Fibroblast of pulmonary artery (primary cell): ENCODE measurements at regions not wholly inside any gene's neighbourhood (a gene's known extent, or its start where the extent isn't known, plus 50 kb on each side); places are given as distances from the start of the nearest gene placed in this dataset.

Source experiments
- DNase-seq: peaks from one replicate; pipeline ENCODE4 v3.0.0-alpha.2; 2010; ENCODE audit warnings: low read depth
- H3K4me3 ChIP-seq: replicated peaks from 2 replicates; pipeline ENCODE4 v1.5.1; 2011; ENCODE audit warnings: low read depth, mild to moderate bottlenecking, control low read depth, low read length, moderate library complexity
- TF ChIP-seq, protein P1 (sequence below): IDR thresholded peaks from 2 replicates; pipeline ENCODE4 v1.5.1; 2011; ENCODE audit warnings: mild to moderate bottlenecking, control low read depth, low read length, inconsistent platforms; ENCODE audit errors: missing control alignments

DNA sequence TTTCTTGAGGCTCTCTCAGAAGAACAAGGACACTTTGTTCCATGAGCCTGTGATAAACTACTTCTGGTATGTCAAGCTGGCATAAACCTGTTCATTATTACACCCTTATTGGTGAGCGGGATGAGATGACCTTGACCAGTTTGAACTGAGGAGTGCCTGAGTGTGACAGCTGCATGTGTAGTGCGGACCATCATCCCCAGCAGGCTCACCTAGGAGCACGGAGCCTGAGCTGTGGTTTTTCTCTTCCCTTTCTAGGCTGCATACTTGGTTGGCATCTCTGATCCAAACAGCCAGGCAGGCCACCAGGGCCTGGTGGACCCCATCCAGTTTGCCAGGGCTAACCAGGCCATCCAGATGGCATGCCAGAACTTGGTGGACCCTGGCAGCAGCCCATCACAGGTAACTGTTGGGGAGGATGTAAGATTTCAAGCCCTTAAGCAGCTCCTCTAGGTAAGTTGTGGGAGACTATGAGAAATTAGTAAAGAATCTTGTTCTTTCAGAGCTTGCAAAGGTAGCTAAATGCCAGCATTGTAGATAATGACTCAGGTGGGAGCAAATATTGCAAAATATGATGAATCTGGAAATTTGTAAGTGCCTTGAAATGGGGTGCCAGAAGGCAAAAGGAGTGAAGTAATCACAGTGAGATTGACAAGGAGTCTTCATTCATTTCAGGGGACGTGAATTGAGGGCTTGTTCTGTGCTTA, 288.9 kb upstream of the TPM1 start:
- DNase-seq = no peak
- no peak overlapping the region for H3K4me3 ChIP-seq
- TF ChIP-seq, protein P1, sequence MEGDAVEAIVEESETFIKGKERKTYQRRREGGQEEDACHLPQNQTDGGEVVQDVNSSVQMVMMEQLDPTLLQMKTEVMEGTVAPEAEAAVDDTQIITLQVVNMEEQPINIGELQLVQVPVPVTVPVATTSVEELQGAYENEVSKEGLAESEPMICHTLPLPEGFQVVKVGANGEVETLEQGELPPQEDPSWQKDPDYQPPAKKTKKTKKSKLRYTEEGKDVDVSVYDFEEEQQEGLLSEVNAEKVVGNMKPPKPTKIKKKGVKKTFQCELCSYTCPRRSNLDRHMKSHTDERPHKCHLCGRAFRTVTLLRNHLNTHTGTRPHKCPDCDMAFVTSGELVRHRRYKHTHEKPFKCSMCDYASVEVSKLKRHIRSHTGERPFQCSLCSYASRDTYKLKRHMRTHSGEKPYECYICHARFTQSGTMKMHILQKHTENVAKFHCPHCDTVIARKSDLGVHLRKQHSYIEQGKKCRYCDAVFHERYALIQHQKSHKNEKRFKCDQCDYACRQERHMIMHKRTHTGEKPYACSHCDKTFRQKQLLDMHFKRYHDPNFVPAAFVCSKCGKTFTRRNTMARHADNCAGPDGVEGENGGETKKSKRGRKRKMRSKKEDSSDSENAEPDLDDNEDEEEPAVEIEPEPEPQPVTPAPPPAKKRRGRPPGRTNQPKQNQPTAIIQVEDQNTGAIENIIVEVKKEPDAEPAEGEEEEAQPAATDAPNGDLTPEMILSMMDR = no peak

DNA sequence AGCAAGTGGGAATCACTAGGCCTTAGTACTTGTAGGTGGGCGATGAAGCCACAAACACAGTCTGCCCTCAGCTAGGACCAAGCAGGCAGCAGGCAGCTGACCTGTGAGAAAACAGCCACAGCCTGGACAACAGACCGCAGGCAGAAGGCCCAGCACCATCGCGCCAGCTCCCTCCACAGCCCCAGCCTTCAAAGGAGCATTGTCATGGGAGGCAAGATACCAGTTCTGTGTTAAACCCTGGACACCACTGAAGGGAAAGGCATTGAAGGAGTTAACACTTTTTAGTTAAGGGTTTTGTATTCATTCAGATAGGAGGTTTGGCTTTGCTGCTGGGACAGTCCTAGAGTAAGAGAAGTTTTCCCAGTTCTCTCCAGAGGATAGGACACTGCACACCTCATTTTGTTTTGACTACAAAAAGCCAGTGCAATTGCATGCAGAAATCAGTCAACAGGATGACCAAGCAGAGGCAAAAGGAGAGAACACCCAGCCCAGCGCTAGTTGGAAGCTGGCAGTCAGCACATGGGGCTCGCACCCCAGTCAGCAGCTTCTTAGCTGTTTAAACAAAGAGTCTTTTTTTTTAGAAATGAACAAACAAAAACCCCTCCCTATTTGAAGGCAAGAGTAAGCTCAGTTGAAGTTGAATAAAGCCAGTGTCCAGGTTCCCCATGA, 286.1 kb upstream of the TPM1 start:
- TF ChIP-seq, protein P1 = no peak
- DNase-seq = no peak
- no peak overlapping the region for H3K4me3 ChIP-seq

DNA sequence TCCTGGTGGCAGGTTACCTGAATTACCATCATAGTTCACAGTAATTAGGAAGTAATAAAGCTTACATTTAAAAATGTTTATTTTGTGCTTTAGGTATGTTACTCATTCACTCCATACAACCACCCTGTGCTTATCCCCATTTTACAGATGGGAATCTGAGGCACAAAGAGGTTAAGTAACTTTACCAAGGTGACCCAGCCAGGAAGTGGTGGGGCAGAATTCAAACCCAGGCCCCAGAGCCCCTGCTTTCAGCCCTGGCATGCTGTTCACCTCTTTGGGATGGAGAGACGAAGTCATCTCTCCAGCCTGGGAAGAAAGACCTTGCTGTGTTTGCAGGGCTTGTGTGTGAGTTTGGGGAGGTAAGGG, 285.6 kb upstream of the TPM1 start:
- TF ChIP-seq, protein P1 = no peak
- DNase-seq = no peak
- no peak overlapping the region for H3K4me3 ChIP-seq

DNA sequence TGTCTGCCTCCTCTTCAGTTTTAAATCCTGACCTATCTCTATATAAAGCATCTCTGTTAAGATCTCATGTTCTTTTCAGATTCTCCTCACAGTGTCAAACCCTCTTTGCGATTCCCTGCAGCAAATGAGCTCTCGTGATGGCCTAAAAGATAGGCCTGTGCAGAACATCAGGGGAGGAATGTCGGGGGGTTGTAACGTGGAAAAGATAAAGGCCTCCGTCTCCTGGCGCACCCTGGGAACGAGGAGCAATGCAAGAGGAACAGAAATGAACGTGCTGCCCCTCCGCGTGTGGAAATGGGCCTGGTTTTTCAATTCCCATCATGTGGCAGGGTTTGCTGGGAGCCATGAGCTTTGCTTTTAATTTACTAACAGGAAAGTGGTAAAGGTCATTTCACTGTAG, 285.0 kb upstream of the TPM1 start:
- TF ChIP-seq, protein P1 = no peak
- no peak overlapping the region for H3K4me3 ChIP-seq
- no peak for DNase-seq

DNA sequence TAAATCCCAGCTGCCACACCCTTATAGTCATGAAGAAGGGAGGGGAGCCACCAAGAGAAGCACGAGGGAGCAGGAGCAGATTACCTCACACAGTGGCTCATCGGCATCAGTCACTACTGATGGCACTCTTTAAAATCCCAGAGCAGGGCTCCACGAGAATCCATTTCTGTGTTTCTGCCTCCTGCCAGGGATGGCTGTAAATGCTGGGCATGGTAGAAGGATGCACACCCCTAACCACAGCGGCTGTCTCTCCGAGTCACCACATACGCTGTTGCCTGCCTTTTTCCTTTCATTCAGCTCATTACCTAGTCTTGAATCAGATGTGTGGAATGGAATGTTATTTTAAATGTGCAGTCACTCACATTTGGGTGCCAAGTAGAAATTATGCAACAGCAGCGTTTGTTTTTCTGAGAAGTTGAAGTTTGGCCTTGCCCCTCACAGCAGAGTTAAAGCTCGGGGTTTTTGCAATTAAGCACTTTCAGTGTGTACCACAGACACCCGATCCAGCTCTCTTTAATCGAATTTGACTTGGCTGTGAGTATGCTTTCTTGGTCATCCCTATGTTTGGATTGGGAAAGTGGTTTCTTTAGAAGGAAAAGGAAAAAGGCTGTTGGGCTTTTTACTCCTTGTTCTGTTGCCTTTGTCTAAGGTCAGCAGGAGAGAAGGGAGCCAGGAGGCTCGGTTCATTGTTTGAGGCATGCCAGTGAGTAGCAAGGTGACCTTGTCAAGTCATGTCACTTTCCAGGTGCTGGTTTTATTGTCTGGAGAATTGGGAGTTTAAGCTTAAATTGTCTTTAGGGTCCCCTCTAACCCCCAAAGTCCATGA, 284.2 kb upstream of the TPM1 start:
- no peak overlapping the region for H3K4me3 ChIP-seq
- peak; percentile 90 for DNase-seq
- TF ChIP-seq, protein P1 = no peak

DNA sequence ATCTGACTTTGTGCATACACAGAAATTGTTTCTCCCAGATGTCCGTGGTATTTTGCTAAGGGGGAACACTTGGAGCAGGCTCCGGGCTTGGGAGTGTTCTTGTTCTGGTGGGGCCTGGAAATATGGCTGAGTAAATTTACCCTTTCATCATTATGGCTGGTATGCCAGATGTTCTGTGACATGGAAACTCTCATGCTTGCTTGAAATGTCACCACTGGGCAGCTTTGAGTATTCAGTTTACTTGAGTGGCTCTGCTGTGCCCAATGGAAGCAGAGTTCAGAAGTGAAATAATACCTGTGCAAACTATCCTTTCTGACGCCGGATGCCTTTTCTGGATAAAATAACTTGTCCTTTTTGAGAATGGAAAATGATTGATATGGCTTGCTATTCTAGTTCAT, 283.6 kb upstream of the TPM1 start:
- H3K4me3 ChIP-seq = no peak overlapping the region
- TF ChIP-seq, protein P1 = no peak
- no peak for DNase-seq
